HCT116 (cell line): ENCODE measurements at regions not wholly inside any gene's neighbourhood (a gene's known extent, or its start where the extent isn't known, plus 50 kb on each side); places are given as distances from the start of the nearest gene placed in this dataset.

Experiments
- ATAC-seq: fragments of 200-7000 bp; cut with Tn5 transposase; 2 replicates; pipeline ENCODE4 v1.9.1; 2020; ENCODE audit warnings: mild to moderate bottlenecking, moderate library complexity
- BruUV-seq: library from RNA; stranded (reverse); fragments of 400-500 nt; replicated peaks from 2 replicates; lab custom pipeline; 2021; lab: Mats Ljungman, UMichigan
- CTCF ChIA-PET: fragments of 300-600 bp; sonication (Branson Sonifier 250); formaldehyde crosslinking; loops from one replicate; lab custom pipeline; 2021; ENCODE audit warnings: antibody characterized with exemption; lab: Charles Lee
- POLR2A ChIA-PET: fragments of 300-600, 350-600 bp; sonication (Branson Sonifier 250); formaldehyde crosslinking; loops from one replicate; lab custom pipeline; 2021; ENCODE audit warnings: antibody characterized with exemption; lab: Charles Lee
- RAD21 ChIA-PET, 2 experiments: fragments of 300-600 bp; sonication (Branson Sonifier 250); formaldehyde crosslinking; loops; one replicate each; lab custom pipeline; 2023; ENCODE audit warnings: low total read pairs in 2 of 2; ENCODE audit not compliant: uncharacterized antibody in 2 of 2, unreplicated experiment in 2 of 2, low non-redundant PET in 1 of 2; lab: Charles Lee
- DNase-seq: peaks from one replicate; pipeline ENCODE4 v3.0.0-alpha.2; 2010; ENCODE audit warnings: low read depth, low spot score
- H2AFZ ChIP-seq: fragments of 200-600 bp; shearing (Covaris generic), sonication (generic); 2 replicates; pipeline ENCODE4 v1.6.1; 2017; ENCODE audit warnings: low read depth, mixed run types, mixed read lengths, antibody characterized with exemption, low read length; ENCODE audit not compliant: poor library complexity, severe bottlenecking
- H3K27ac ChIP-seq: 2 replicates; pipeline ENCODE4 v1.5.1; 2012; ENCODE audit warnings: low read depth, low read length
- H3K27me3 ChIP-seq: fragments of 200-600 bp; sonication (generic); 2 replicates; pipeline ENCODE4 v1.6.1; 2016; ENCODE audit warnings: mixed run types, low read length, mixed read lengths; ENCODE audit not compliant: insufficient read depth
- H3K36me3 ChIP-seq, 2 experiments: fragments of 200-500 bp in 1 of 2; fragments of 200-600 bp in 1 of 2; sonication (Bioruptor generic) in 1 of 2; sonication (generic) in 1 of 2; 2 replicates each; pipeline versions ENCODE4 v1.5.1 to v1.6.1; 2014 to 2016; ENCODE audit warnings: low read length in 2 of 2, inconsistent platforms in 1 of 2, mixed read lengths in 1 of 2, mixed run types in 1 of 2; ENCODE audit not compliant: insufficient read depth in 2 of 2, control insufficient read depth in 1 of 2
- H3K4me1 ChIP-seq, 2 experiments: fragments of 200-600 bp in 1 of 2; sonication (generic) in 1 of 2; 2 replicates each; pipeline versions ENCODE4 v1.5.1 to v1.6.1; 2012 to 2017; ENCODE audit warnings: low read length in 2 of 2, inconsistent platforms in 1 of 2, mild to moderate bottlenecking in 1 of 2, mixed read lengths in 1 of 2, mixed run types in 1 of 2, moderate library complexity in 1 of 2; ENCODE audit not compliant: insufficient read depth in 2 of 2, control insufficient read depth in 1 of 2
- H3K4me2 ChIP-seq: fragments of 200-600 bp; sonication (generic); 2 replicates; pipeline ENCODE4 v1.6.1; 2017; ENCODE audit warnings: mixed run types, low read length, mixed read lengths
- H3K4me3 ChIP-seq, 2 experiments: fragments of 200-600 bp in 1 of 2; sonication (generic) in 1 of 2; replicated peaks in 1 of 2; 2 replicates each; pipeline ENCODE4 v1.5.1; 2011 to 2016; ENCODE audit warnings: low read length in 2 of 2, control low read depth in 1 of 2, low read depth in 1 of 2, mild to moderate bottlenecking in 1 of 2, mixed read lengths in 1 of 2, mixed run types in 1 of 2
- H3K79me2 ChIP-seq: fragments of 200-600 bp; sonication (generic); 2 replicates; pipeline ENCODE4 v1.6.1; 2017; ENCODE audit warnings: mild to moderate bottlenecking, mixed run types, low read length, moderate library complexity, mixed read lengths; ENCODE audit not compliant: insufficient read depth
- H3K9ac ChIP-seq: fragments of 200-600 bp; sonication (generic); 2 replicates; pipeline ENCODE4 v1.6.1; 2016; ENCODE audit warnings: low read length, mixed read lengths
- H3K9me2 ChIP-seq: fragments of 200-600 bp; sonication (generic), shearing (Covaris generic); 2 replicates; pipeline ENCODE4 v1.6.1; 2017; ENCODE audit warnings: mixed run types, mild to moderate bottlenecking, moderate library complexity; ENCODE audit not compliant: insufficient read depth
- H3K9me3 ChIP-seq, 2 experiments: fragments of 200-500 bp in 1 of 2; fragments of 200-600 bp in 1 of 2; sonication (Bioruptor generic) in 1 of 2; sonication (generic) in 1 of 2; 2 replicates each; pipeline ENCODE4 v1.6.1; 2014 to 2017; ENCODE audit warnings: low read length in 2 of 2, mixed read lengths in 2 of 2, inconsistent platforms in 1 of 2, low read depth in 1 of 2, mild to moderate bottlenecking in 1 of 2, mixed run types in 1 of 2, moderate library complexity in 1 of 2; ENCODE audit not compliant: control insufficient read depth in 1 of 2, insufficient read depth in 1 of 2
- H4K20me1 ChIP-seq: fragments of 200-600 bp; sonication (generic), shearing (Covaris generic); 2 replicates; pipeline ENCODE4 v1.6.1; 2017; ENCODE audit warnings: mixed run types, mild to moderate bottlenecking, moderate library complexity; ENCODE audit not compliant: insufficient read depth
- CBX3 ChIP-seq: IDR thresholded peaks from 2 replicates; pipeline ENCODE4 v1.6.1; 2012; ENCODE audit warnings: low read depth
- CEBPB ChIP-seq: IDR thresholded peaks from 2 replicates; pipeline ENCODE4 v1.6.1; 2012; ENCODE audit warnings: low read depth
- EGR1 ChIP-seq: IDR thresholded peaks from 2 replicates; pipeline ENCODE4 v1.6.1; 2012; ENCODE audit warnings: low read depth
- ELF1 ChIP-seq: IDR thresholded peaks from 2 replicates; pipeline ENCODE4 v1.6.1; 2012; ENCODE audit warnings: low read depth, borderline replicate concordance
- EZH2 ChIP-seq: fragments of 200-600 bp; sonication (generic); IDR thresholded peaks from 2 replicates; pipeline ENCODE4 v1.6.1; 2017; ENCODE audit warnings: antibody characterized with exemption, mixed run types
- POLR2A ChIP-seq: IDR thresholded peaks from 2 replicates; pipeline ENCODE4 v1.7.0; 2011; ENCODE audit warnings: borderline replicate concordance; ENCODE audit not compliant: insufficient read depth, insufficient read length; ENCODE audit errors: extremely low read depth
- POLR2AphosphoS5 ChIP-seq: IDR thresholded peaks from 2 replicates; pipeline ENCODE4 v1.6.1; 2011; ENCODE audit warnings: mild to moderate bottlenecking, low read depth, low read length, moderate library complexity
- RAD21 ChIP-seq: IDR thresholded peaks from 2 replicates; pipeline ENCODE4 v1.6.1; 2012; ENCODE audit warnings: low read depth, mild to moderate bottlenecking
- SP1 ChIP-seq: IDR thresholded peaks from 2 replicates; pipeline ENCODE4 v1.6.1; 2012; ENCODE audit warnings: low read depth
- SRF ChIP-seq: IDR thresholded peaks from 2 replicates; pipeline ENCODE4 v1.6.1; 2012; ENCODE audit warnings: low read depth
- intact Hi-C: fragments of 100-400 bp; cut with micrococcal nuclease; formaldehyde crosslinking; loops from 2 replicates; pipeline ENCODE4 v1.10.0; 2022
- TF ChIP-seq, protein P1 (sequence below): IDR thresholded peaks from 2 replicates; pipeline ENCODE4 v1.6.1; 2012
- TF ChIP-seq, protein P2 (sequence below): IDR thresholded peaks from 2 replicates; pipeline ENCODE4 v1.6.1; 2012
- TF ChIP-seq, protein P3 (sequence below), 3 experiments: fragments of 200-600 bp in 1 of 3; sonication (generic) in 1 of 3; IDR thresholded peaks in 2 of 3; conservative IDR thresholded peaks in 1 of 3; 2 replicates each; pipeline ENCODE4 v1.5.1; 2012 to 2017; ENCODE audit warnings: low read depth in 2 of 3, low read length in 2 of 3, antibody characterized with exemption in 1 of 3, borderline replicate concordance in 1 of 3, control low read depth in 1 of 3, mild to moderate bottlenecking in 1 of 3, mixed read lengths in 1 of 3, mixed run types in 1 of 3, moderate library complexity in 1 of 3; ENCODE audit not compliant: insufficient read depth in 1 of 3
- TF ChIP-seq, protein P4 (sequence below): IDR thresholded peaks from 2 replicates; pipeline ENCODE4 v1.6.1; 2011; ENCODE audit warnings: mild to moderate bottlenecking, low read length, moderate library complexity; ENCODE audit not compliant: insufficient replicate concordance; ENCODE audit errors: extremely low read depth

DNA sequence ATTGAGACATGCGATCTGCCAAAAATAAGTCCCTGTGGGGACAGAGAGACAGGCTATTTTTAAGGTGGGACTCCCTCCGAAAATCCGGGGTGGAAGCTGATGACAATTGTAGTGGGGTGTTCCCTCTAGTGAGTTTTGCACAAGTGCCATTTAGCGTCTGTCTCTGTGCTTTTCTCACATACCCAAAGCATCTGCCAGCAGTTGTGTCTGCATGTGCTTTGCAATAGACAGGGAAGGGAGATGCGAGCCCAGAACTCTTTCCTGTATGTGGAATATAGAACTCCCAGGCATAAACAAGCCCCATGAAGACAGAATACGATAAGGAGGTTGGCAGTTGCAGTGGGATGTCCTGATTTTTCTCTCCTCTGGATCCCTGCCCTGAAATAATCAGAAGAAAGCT lies 282.7 kb upstream of the XYLT1 start:
- RAD21 ChIA-PET: no interaction called here
- no peak overlapping the region for H3K4me2 ChIP-seq
- TF ChIP-seq EZH2 (no peak), RAD21 (no peak), ELF1 (no peak), SRF (no peak), CEBPB (no peak), POLR2AphosphoS5 (no peak), EGR1 (no peak), SP1 (no peak), CBX3 (no peak), POLR2A (no peak)
- TF ChIP-seq, protein P1, sequence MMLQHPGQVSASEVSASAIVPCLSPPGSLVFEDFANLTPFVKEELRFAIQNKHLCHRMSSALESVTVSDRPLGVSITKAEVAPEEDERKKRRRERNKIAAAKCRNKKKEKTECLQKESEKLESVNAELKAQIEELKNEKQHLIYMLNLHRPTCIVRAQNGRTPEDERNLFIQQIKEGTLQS: no peak
- TF ChIP-seq, protein P2, sequence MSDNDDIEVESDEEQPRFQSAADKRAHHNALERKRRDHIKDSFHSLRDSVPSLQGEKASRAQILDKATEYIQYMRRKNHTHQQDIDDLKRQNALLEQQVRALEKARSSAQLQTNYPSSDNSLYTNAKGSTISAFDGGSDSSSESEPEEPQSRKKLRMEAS: no peak
- TF ChIP-seq, protein P3, sequence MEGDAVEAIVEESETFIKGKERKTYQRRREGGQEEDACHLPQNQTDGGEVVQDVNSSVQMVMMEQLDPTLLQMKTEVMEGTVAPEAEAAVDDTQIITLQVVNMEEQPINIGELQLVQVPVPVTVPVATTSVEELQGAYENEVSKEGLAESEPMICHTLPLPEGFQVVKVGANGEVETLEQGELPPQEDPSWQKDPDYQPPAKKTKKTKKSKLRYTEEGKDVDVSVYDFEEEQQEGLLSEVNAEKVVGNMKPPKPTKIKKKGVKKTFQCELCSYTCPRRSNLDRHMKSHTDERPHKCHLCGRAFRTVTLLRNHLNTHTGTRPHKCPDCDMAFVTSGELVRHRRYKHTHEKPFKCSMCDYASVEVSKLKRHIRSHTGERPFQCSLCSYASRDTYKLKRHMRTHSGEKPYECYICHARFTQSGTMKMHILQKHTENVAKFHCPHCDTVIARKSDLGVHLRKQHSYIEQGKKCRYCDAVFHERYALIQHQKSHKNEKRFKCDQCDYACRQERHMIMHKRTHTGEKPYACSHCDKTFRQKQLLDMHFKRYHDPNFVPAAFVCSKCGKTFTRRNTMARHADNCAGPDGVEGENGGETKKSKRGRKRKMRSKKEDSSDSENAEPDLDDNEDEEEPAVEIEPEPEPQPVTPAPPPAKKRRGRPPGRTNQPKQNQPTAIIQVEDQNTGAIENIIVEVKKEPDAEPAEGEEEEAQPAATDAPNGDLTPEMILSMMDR (IDR thresholded peaks at IDR 0.05 in 2 of 3, conservative IDR thresholded peaks at IDR 0.05 in 1 of 3; ENCODE audit: borderline replicate concordance in 1 of 3, insufficient read depth in 1 of 3, low read depth in 2 of 3, low read length in 2 of 3): no peak
- TF ChIP-seq, protein P4, sequence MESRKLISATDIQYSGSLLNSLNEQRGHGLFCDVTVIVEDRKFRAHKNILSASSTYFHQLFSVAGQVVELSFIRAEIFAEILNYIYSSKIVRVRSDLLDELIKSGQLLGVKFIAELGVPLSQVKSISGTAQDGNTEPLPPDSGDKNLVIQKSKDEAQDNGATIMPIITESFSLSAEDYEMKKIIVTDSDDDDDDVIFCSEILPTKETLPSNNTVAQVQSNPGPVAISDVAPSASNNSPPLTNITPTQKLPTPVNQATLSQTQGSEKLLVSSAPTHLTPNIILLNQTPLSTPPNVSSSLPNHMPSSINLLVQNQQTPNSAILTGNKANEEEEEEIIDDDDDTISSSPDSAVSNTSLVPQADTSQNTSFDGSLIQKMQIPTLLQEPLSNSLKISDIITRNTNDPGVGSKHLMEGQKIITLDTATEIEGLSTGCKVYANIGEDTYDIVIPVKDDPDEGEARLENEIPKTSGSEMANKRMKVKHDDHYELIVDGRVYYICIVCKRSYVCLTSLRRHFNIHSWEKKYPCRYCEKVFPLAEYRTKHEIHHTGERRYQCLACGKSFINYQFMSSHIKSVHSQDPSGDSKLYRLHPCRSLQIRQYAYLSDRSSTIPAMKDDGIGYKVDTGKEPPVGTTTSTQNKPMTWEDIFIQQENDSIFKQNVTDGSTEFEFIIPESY: no peak
- no peaks in the 10 kb centered on the region for H3K9me2 ChIP-seq
- no TSS peak for BruUV-seq
- no peaks in the 10 kb centered on the region for H3K36me3 ChIP-seq
- ATAC-seq (no peak), DNase-seq (no peak)
- CTCF ChIA-PET: no interaction called here
- no peaks in the 10 kb centered on the region for H3K4me1 ChIP-seq
- H3K27me3 ChIP-seq: peaks cover 11% of the 10 kb centered on the region; the same call in 1 of the 2 replicates
- POLR2A ChIA-PET: no interaction called here
- H3K4me3 ChIP-seq: no peak overlapping the region
- H3K9me3 ChIP-seq: no peaks in the 10 kb centered on the region
- H3K9ac ChIP-seq: no peak overlapping the region
- no peak overlapping the region for H3K27ac ChIP-seq
- no peaks in the 10 kb centered on the region for H4K20me1 ChIP-seq
- no peak overlapping the region for H2AFZ ChIP-seq
- H3K79me2 ChIP-seq: no peaks in the 10 kb centered on the region
- intact Hi-C loops: no loop called here
